HG02840 (cell line): ENCODE measurements at regions not wholly inside any gene's neighbourhood (a gene's known extent, or its start where the extent isn't known, plus 50 kb on each side); places are given as distances from the start of the nearest gene placed in this dataset.

Experiments used
- ATAC-seq: cut with Tn5 transposase; IDR thresholded peaks from one replicate; pipeline ENCODE4 v1.9.1; 2021; ENCODE audit warnings: mild to moderate bottlenecking, moderate library complexity, moderate number of reproducible peaks; ENCODE audit not compliant: unreplicated experiment, low FRiP score

- ATAC-seq: no peak
Observed at GRCh38 chr12:24121911-24122310, 172.4 kb upstream of the SOX5 start.

DNA sequence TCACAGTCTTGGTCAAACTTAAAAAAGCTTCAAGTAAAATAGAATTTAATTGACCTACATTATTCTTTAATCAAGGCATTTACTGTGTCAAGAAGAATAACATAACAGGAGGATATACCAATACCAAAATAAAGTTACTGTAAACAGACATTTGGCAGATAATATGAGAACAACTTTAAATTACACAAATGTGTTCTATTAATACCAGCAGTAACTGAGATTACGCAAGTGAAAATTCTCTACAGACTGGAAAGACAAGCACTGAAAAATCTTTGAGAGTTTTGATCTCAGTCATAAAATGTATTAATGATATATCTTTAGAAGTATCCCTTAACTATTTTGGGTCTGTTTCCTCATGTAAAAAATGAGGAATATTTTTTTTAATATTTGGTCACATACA is 169.2 kb upstream of the SOX5 start:
- ATAC-seq: no peak

DNA sequence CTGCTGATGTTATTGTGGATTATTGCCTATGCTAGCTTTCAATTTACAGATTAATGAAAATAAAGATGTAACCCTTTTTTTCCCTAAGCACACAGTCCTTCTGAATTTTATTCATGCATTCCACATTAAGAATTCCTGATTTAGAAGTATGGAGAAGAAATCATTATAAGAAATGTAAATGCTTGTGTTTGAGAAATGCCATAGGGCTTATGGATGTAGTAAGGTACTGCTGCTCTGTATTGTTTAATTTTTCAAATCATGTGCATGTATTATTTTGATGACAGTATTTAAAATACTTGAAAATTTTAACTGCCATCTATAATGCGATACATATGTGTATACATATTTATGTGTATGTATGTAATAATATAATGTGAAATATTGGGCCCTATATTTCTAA is 167.1 kb upstream of the SOX5 start:
- ATAC-seq: no peak

- ATAC-seq: no peak
Observed at GRCh38 chr12:24113701-24114100, 164.2 kb upstream of the SOX5 start.

GRCh38 chr12:24111616-24112015 is 162.1 kb upstream of the SOX5 start:
- ATAC-seq: no peak

GRCh38 chr12:24111086-24111485 is 161.6 kb upstream of the SOX5 start:
- ATAC-seq: no peak

DNA sequence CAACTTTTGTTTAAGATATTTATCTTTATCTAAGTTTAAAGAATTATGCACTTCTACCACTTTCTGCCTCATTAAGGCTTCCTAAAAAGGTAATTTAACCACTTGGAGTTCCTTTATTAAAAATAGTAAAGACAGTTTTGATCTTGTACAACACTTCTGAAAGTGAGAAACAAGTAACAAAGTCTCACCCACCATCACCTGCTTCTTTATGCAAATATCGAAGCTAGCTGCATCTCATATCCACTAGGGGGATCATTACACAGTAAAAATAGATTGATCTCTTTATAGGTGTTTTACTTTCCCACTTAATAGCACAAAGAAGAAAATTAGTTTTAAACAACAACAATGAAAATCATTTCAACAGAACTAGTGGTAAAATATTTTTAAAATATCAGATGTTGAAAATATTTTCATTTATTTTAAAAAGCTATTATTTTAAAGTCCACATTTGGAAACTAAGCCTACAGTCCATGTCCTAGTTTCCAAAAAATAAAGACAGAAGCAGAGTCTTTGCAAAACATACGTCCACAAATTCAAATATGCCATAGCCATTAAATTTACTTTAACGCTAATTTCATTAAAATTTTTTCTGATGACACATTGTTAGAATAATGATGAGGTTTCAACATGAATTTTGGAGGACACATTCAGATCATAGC is 160.0 kb upstream of the SOX5 start:
- ATAC-seq: no peak

DNA sequence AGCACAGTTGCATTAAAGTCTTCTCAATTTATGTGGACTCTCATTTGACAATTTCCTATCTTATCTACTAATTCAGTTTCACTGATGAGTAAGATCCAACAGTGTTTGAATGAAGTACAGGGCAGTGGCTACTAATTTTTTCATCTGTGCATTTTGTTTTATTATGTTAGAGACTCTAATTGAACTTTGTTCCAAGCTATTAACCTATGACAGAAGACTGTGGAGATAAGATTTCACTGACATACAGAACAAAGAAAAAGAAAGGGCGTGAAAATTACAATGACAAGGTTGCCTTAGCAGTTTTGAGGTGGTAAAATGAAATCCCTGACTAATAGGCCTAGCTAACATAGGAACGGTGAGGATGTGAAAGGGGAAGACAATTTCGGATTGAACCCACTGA is 153.2 kb upstream of the SOX5 start:
- no peak for ATAC-seq

DNA sequence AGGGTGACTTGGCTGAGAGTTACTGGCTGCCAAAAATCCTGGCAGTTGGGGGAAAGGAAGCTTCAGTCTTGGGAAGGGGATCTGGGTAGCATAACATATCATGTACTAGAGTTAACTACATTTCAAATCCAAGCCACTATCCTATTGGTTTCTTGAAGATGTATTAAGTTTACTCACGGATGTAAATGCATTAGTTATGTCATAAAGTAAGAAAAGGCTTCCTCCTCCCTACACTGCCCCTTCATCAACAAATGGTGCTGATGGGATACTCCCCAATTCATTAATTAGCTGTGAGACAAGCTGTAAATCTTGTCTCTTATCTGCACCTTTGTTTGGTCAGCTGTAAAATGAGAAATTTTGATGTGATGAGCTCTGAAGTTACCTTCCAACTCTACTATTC is 150.1 kb upstream of the SOX5 start:
- no peak for ATAC-seq

DNA sequence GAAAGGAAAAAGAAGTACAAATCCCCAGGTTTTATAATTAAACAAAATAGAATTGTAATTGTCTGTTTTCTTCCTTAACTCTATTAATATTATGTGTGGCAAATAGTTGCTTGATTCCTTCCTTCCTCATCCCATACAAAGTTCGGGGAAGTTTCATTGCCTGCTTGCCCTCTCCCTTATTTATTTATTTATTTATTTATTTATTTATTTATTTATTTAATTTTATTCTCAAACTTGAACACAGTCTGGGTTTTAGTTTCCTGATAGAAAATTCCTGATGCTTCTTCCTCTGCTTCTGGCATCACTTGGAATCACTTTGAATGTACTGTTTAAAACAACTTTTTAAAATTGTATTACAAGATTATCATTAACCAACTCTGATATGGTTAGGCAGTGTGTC is 145.8 kb upstream of the SOX5 start:
- ATAC-seq: no peak

GRCh38 chr12:24089510-24089890 is 140.0 kb upstream of the SOX5 start:
- no peak for ATAC-seq

GRCh38 chr12:24088751-24089509 is 139.5 kb upstream of the SOX5 start:
- ATAC-seq: no peak

DNA sequence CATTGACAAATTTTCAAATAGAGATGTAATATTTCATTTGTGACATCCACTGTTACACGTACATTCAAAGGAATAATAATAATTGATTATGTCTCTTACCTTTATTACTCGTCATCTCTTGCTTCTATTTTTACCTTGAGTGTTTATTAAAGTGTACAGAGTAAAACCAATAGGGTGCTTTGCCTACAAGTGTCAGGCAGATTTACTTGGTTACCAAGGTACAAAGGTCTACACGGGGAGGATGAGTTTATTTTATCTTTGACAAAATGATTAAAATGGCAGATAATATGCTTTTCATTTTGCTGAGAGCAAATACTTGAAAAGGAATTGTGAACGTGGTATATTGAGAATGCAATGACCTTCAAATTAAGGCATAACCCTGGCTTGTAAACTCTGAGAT is 137.8 kb upstream of the SOX5 start:
- ATAC-seq: no peak

DNA sequence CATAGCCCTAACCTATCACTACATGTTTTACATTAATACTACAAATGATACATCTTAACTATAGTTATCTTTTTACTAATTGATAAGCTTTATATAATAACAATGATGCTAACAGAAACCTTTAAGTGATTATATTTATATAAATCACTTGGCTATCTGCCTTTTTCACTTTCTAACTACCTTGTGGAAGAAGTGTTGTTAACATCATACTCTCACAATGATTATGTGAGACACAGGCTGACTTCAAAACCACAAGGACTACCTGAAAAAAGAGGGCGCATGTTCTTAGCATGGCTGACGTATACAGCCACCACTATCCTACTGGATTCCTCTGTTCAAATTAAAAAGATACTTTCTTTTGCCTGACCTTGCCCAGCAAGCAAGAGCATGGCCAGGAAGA is 135.3 kb upstream of the SOX5 start:
- ATAC-seq: no peak

GRCh38 chr12:24083838-24084237 is 134.4 kb upstream of the SOX5 start:
- ATAC-seq: no peak

DNA sequence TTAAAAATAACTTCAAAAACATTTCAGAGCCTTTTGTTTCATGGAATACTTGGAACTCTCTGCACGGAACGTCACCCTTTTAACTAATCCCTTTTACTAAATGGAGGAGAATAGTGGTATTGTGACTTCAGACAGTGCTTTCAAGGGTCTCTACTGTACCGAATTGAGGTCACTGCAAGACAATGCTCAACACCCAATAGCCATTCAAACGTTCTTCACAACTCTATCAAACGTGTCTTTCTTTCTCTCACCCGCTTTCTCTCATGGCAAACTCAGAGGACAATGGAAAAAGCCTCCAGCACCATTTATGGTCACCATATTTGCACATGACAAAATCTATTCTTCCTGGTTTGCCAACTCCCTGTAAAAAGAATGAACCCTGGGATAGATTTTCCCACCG is 132.1 kb upstream of the SOX5 start:
- ATAC-seq: no peak

DNA sequence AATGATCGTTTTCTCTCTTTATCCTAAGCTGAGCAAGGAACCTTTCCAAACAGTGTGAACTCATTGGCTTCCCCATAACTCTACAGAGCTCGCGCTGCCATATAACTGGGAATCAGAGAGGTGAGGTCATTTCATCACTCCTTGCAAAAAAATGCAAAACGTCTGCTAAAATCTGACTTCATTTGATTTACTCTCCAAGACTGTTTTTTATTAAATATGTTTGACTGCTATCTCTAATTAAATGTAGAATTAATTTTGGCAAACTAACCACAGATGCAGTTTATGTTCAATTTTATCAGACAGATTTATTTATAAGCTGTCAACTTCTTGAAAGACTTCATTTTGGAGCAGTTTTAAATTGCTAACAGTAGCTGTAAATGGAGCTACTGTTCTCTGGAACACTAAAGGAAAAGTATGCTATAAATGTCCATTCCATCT is 131.6 kb upstream of the SOX5 start:
- ATAC-seq: no peak

DNA sequence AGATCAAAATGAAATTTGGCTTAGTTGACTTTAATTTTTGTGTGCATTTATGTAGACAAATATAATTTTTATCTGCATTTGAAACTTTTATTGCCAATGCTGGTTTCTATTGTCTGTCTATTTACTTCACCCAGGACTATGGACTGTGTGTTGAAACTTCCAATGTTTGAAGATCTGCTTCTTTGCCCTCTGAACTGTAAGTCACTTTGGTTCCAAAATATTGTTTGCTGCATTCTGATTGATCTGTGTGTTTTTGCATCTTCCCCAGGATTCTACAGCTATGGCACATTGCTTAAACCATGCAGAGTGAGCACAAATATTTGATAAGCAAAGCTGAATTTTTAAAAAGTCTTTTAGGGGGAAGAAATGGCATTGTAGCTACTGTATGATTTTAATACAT is 131.0 kb upstream of the SOX5 start:
- ATAC-seq: no peak

DNA sequence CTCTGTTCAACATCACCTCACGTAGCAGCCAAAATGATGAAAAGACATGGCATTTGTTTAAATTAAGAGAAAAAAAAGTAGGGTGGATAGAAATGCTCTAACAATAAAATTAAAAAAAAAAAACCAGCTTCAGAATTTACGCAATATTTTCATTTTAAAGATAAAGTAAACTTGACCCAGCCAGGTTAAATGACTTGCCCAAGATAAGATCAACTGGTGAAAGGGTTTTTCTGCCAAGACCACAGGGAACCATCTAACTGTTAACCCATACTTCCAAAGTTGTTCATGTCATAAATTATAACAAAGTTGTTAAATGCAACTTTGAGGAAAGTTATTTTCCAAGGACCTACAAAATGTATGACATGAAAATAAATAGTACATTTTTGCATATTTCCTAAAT is 129.6 kb upstream of the SOX5 start:
- ATAC-seq: no peak

GRCh38 chr12:24078318-24078765 is 128.9 kb upstream of the SOX5 start:
- no peak for ATAC-seq

- no peak for ATAC-seq
Observed at GRCh38 chr12:24077161-24077560, 127.7 kb upstream of the SOX5 start.

GRCh38 chr12:24075650-24076049 is 126.2 kb upstream of the SOX5 start:
- ATAC-seq: no peak
